Endothelial cell (in vitro differentiated cells): ENCODE measurements at regions not wholly inside any gene's neighbourhood (a gene's known extent, or its start where the extent isn't known, plus 50 kb on each side); places are given as distances from the start of the nearest gene placed in this dataset.

ENCODE experiments used
- DNase-seq: peaks from one replicate; pipeline ENCODE4 v3.0.0; 2021; ENCODE audit warnings: low spot score
- H3K27ac Mint-ChIP-seq: one replicate; pipeline ENCODE4 v1.8.0; 2021; ENCODE audit warnings: mixed read lengths, inconsistent platforms; ENCODE audit not compliant: unreplicated experiment
- H3K27me3 Mint-ChIP-seq: one replicate; pipeline ENCODE4 v1.8.0; 2021; ENCODE audit warnings: mild to moderate bottlenecking, moderate library complexity, mixed read lengths, inconsistent platforms; ENCODE audit not compliant: unreplicated experiment
- H3K36me3 Mint-ChIP-seq: one replicate; pipeline ENCODE4 v1.8.0; 2021; ENCODE audit warnings: mild to moderate bottlenecking, low read depth, mixed read lengths, inconsistent platforms; ENCODE audit not compliant: unreplicated experiment
- H3K4me1 Mint-ChIP-seq: one replicate; pipeline ENCODE4 v1.8.0; 2021; ENCODE audit warnings: mild to moderate bottlenecking, mixed read lengths, inconsistent platforms; ENCODE audit not compliant: unreplicated experiment
- H3K4me3 Mint-ChIP-seq: one replicate; pipeline ENCODE4 v1.8.0; 2021; ENCODE audit warnings: mild to moderate bottlenecking, mixed read lengths, inconsistent platforms; ENCODE audit not compliant: unreplicated experiment
- H3K9me3 Mint-ChIP-seq: one replicate; pipeline ENCODE4 v1.8.0; 2021; ENCODE audit warnings: mixed read lengths, inconsistent platforms; ENCODE audit not compliant: unreplicated experiment
- CTCF ChIP-seq: fragments of 200-600 bp; sonication (generic); IDR thresholded peaks from one replicate; pipeline ENCODE4 v1.5.0; 2021; ENCODE audit warnings: antibody characterized with exemption; ENCODE audit not compliant: unreplicated experiment

- no peaks in the 10 kb centered on the region for H3K27me3 Mint-ChIP-seq
- no peaks in the 10 kb centered on the region for H3K36me3 Mint-ChIP-seq
- no peaks in the 10 kb centered on the region for H3K9me3 Mint-ChIP-seq
- H3K4me1 Mint-ChIP-seq, result peaks cover 13% of the 10 kb centered on the region
- no peak overlapping the region for H3K27ac Mint-ChIP-seq
- TF ChIP-seq CTCF, result no peak
- no peak overlapping the region for H3K4me3 Mint-ChIP-seq
- no peak for DNase-seq
Observed at GRCh38 chr15:62748196-62748595, 294.4 kb upstream of the TPM1 start.

GRCh38 chr15:62749036-62749815, 293.3 kb upstream of the TPM1 start:
- no peaks in the 10 kb centered on the region for H3K9me3 Mint-ChIP-seq
- no peak for DNase-seq

GRCh38 chr15:62750471-62750870, 292.1 kb upstream of the TPM1 start:
- Mint-ChIP-seq H3K36me3 (peaks cover 7% of the 10 kb centered on the region), H3K4me1 (peaks cover 13% of the 10 kb centered on the region), H3K27ac (no peak overlapping the region), H3K4me3 (no peak overlapping the region), H3K27me3 (peaks cover 3% of the 10 kb centered on the region), H3K9me3 (no peaks in the 10 kb centered on the region)
- no peak for TF ChIP-seq CTCF
- DNase-seq, result no peak

More at GRCh38 chr15:62749036-62749815, 293.3 kb upstream of the TPM1 start:
- Mint-ChIP-seq H3K4me3 (no peak overlapping the region), H3K4me1 (peaks cover 13% of the 10 kb centered on the region), H3K36me3 (peaks cover under 1% of the 10 kb centered on the region), H3K27ac (no peak overlapping the region), H3K27me3 (no peaks in the 10 kb centered on the region)
- TF ChIP-seq CTCF, result no peak

GRCh38 chr15:62752657-62753517, 289.7 kb upstream of the TPM1 start:
- no peak overlapping the region for H3K27ac Mint-ChIP-seq
- H3K27me3 Mint-ChIP-seq, result peaks cover 4% of the 10 kb centered on the region
- peaks cover 7% of the 10 kb centered on the region for H3K36me3 Mint-ChIP-seq
- no peak overlapping the region for H3K4me3 Mint-ChIP-seq
- H3K9me3 Mint-ChIP-seq, result no peaks in the 10 kb centered on the region
- DNase-seq, result no peak
- peaks cover 17% of the 10 kb centered on the region for H3K4me1 Mint-ChIP-seq
- no peak for TF ChIP-seq CTCF
